ENCODE measurements at regions not wholly inside any gene's neighbourhood (a gene's known extent, or its start where the extent isn't known, plus 50 kb on each side); places are given as distances from the start of the nearest gene placed in this dataset.
"Not testable (repeated sequence)": the region's sequence is repeated elsewhere in the genome, so short reads cannot be mapped to it uniquely, and the experiment has no call there.

DNA sequence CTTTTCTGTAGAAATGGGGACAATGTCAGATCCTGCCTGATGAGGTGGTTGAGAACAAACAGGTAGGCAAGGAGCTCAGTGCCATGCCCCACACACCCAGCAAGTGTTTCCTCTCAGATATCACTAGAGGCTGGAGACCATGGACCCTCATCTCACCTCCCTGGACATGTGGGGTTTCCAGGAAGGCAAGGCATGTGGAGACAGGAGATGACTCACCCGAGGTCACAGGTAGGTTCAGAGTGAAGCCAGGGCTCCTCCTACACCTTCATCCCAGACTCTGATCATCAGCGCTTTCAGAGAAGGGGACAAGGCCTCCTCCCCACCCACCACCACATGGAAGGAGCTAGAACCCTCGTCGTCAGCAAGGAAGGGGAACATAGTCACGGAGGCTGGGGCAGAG, 69.2 kb downstream of the MATN1 start:
- no peak for DNase-seq (ENCODE audit: low read depth)
- TF ChIP-seq, protein P1, sequence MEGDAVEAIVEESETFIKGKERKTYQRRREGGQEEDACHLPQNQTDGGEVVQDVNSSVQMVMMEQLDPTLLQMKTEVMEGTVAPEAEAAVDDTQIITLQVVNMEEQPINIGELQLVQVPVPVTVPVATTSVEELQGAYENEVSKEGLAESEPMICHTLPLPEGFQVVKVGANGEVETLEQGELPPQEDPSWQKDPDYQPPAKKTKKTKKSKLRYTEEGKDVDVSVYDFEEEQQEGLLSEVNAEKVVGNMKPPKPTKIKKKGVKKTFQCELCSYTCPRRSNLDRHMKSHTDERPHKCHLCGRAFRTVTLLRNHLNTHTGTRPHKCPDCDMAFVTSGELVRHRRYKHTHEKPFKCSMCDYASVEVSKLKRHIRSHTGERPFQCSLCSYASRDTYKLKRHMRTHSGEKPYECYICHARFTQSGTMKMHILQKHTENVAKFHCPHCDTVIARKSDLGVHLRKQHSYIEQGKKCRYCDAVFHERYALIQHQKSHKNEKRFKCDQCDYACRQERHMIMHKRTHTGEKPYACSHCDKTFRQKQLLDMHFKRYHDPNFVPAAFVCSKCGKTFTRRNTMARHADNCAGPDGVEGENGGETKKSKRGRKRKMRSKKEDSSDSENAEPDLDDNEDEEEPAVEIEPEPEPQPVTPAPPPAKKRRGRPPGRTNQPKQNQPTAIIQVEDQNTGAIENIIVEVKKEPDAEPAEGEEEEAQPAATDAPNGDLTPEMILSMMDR (IDR thresholded peaks at IDR 0.05; ENCODE audit: insufficient read depth, low read depth, low read length, missing control alignments) = no peak
- H3K4me3 ChIP-seq (ENCODE audit: low read length) = no peak overlapping the region

- TF ChIP-seq, protein P1 (IDR thresholded peaks at IDR 0.05; ENCODE audit: insufficient read depth, low read depth, low read length, missing control alignments) = no peak
- H3K4me3 ChIP-seq (ENCODE audit: low read length) = no peak overlapping the region
- no peak for DNase-seq (ENCODE audit: low read depth)
Measured at GRCh38 chr1:30652152-30652841, 71.1 kb downstream of the MATN1 start.

DNA sequence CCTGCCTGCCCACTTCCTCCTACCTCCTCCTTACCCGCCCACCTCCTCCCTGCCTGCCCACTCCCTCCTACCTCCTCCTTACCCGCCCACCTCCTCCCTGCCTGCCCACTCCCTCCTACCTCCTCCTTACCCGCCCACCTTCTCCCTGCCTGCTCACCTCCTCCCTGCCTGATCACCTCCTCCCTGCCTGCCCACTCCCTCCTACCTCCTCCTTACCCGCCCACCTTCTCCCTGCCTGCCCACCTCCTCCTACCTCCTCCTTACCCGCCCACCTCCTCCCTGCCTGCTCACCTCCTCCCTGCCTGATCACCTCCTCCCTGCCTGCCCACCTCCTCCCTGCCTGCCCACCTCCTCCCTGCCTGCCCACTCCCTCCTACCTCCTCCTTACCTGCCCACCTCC, 72.0 kb downstream of the MATN1 start:
- not testable (repeated sequence) for H3K4me3 ChIP-seq (ENCODE audit: low read length); DNase-seq (ENCODE audit: low read depth)

DNA sequence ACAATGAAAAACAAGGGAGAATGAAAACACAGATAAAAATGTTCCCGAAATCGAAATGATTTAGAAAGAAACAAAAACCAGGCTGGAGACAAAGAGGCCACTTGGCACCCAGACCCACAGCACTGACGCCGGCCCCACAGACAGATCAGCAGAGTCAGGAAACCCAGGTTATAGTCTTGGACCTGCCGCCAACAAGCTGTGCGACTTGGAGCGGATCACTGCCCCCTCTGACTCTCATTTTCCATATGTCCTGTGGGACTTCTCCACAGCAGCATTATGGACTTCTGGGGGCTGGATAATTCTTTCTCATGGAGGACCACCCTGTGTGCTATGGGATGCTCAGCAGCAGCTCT, 72.4 kb downstream of the MATN1 start:
- no peak overlapping the region for H3K4me3 ChIP-seq (ENCODE audit: low read length)
- TF ChIP-seq, protein P1 (IDR thresholded peaks at IDR 0.05; ENCODE audit: insufficient read depth, low read depth, low read length, missing control alignments) = no peak
- DNase-seq (ENCODE audit: low read depth) = no peak

DNA sequence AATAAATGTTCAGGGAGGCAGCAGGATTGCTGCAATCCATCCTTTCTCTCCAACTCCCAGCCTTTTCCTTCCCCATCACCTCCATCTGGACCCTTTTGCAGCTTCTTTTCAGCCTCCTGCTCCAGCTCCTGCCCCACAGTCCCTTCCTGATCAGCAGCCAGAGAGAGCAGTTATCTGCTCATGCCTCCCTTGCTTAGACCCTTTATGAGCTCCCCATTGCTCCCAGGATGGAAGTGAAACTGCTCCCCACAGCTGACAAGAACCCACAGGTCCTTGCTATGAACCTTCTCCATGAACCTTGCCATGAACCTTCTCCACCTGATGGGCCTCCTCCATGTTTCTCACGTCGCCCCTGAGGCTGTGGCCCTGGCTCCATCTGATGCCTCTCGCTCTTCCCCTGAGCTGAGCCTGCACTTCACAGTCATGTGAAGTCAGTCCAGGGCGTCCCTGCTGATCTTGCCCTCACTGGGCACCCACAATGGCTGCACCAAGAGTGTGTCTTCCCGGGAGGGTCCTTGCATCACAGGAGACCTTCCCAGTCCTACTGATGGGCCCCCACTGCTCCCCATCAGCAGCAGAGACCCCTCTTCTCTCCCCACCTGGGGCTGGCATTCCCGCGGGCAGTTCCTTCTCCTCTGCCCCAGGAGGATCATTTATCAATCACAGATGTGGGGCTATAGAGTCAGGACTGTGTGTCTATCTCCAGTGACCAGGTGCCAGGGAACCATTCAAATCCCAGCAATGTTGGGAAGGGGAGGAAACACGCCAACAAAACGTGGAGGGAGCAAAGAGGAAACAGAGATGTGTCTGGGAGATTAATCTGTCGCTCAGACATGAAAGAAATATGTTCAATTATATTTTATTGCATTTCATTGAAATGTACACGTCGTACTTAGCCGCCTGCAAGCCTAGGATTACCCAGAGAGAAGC, 73.1 kb downstream of the MATN1 start:
- TF ChIP-seq, protein P1 (IDR thresholded peaks at IDR 0.05; ENCODE audit: insufficient read depth, low read depth, low read length, missing control alignments) = no peak
- H3K4me3 ChIP-seq (ENCODE audit: low read length) = no peak overlapping the region
- DNase-seq (ENCODE audit: low read depth) = no peak

GRCh38 chr1:30649321-30649991, 73.9 kb downstream of the MATN1 start:
- no peak overlapping the region for H3K4me3 ChIP-seq (ENCODE audit: low read length)
- TF ChIP-seq, protein P1 (IDR thresholded peaks at IDR 0.05; ENCODE audit: insufficient read depth, low read depth, low read length, missing control alignments) = no peak
- peak; percentile 94 for DNase-seq (ENCODE audit: low read depth)

GRCh38 chr1:30648408-30649000, 74.9 kb downstream of the MATN1 start:
- DNase-seq (ENCODE audit: low read depth) = peak; percentile 41
- H3K4me3 ChIP-seq (ENCODE audit: low read length) = no peak overlapping the region
- TF ChIP-seq, protein P1 (IDR thresholded peaks at IDR 0.05; ENCODE audit: insufficient read depth, low read depth, low read length, missing control alignments) = no peak

Measured in epithelial cell of esophagus (primary cell).